Naive B cell (primary cell): ENCODE measurements at regions not wholly inside any gene's neighbourhood (a gene's known extent, or its start where the extent isn't known, plus 50 kb on each side); places are given as distances from the start of the nearest gene placed in this dataset.

Source experiments
- ATAC-seq, 2 donors: fragments of 150-1000 bp; cut with Tn5 transposase; 2 replicates each; pipeline ENCODE4 v1.10.0; 2021; ENCODE audit warnings: low read depth in 2 of 2, mild to moderate bottlenecking in 2 of 2, moderate library complexity in 2 of 2
- DNase-seq: peaks from one replicate; pipeline ENCODE4 v3.0.0; 2022
- H3K27ac Mint-ChIP-seq, 6 donors: one replicate each; pipeline ENCODE4 v1.8.0; 2020 to 2022; ENCODE audit warnings: mild to moderate bottlenecking in 6 of 6, mixed read lengths in 6 of 6, moderate library complexity in 5 of 6, inconsistent platforms in 2 of 6
- H3K27me3 Mint-ChIP-seq, 3 donors: one replicate each; pipeline ENCODE4 v1.8.0; 2021 to 2022; ENCODE audit warnings: mixed read lengths in 3 of 3, mild to moderate bottlenecking in 1 of 3
- H3K36me3 Mint-ChIP-seq, 2 donors: one replicate each; pipeline ENCODE4 v1.8.0; 2020 to 2022; ENCODE audit warnings: mixed read lengths in 2 of 2, inconsistent platforms in 1 of 2, mild to moderate bottlenecking in 1 of 2
- H3K4me1 Mint-ChIP-seq, 3 donors: one replicate each; pipeline ENCODE4 v1.8.0; 2020 to 2022; ENCODE audit warnings: mixed read lengths in 3 of 3, inconsistent platforms in 1 of 3, mild to moderate bottlenecking in 1 of 3, moderate library complexity in 1 of 3
- H3K4me3 Mint-ChIP-seq, 8 donors: one replicate each; pipeline ENCODE4 v1.8.0; 2020 to 2022; ENCODE audit warnings: mild to moderate bottlenecking in 8 of 8, mixed read lengths in 8 of 8, moderate library complexity in 8 of 8, inconsistent platforms in 2 of 8
- H3K9me3 Mint-ChIP-seq, 7 donors: one replicate each; pipeline ENCODE4 v1.8.0; 2020 to 2022; ENCODE audit warnings: mixed read lengths in 7 of 7, mild to moderate bottlenecking in 5 of 7, inconsistent platforms in 2 of 7, moderate library complexity in 1 of 7

- Mint-ChIP-seq H3K9me3 (peaks cover 0 to 3% (median 2%) of the 10 kb centered on the region in 7 donors), H3K27me3 (no peaks in the 10 kb centered on the region), H3K4me1 (no peaks in the 10 kb centered on the region), H3K4me3 (no peak overlapping the region), H3K36me3 (no peaks in the 10 kb centered on the region), H3K27ac (no peak overlapping the region)
- ATAC-seq (no peak), DNase-seq (no peak)
Measured at GRCh38 chr5:27392716-27393115, 354.3 kb upstream of the CDH9 start.

- Mint-ChIP-seq H3K4me3 (no peak overlapping the region), H3K27ac (no peak overlapping the region), H3K9me3 (peaks cover 0 to 1% (median 0%) of the 10 kb centered on the region in 7 donors), H3K36me3 (no peaks in the 10 kb centered on the region), H3K27me3 (no peaks in the 10 kb centered on the region), H3K4me1 (no peaks in the 10 kb centered on the region)
- ATAC-seq: no peak
- DNase-seq: no peak
Measured at GRCh38 chr5:27389696-27390095, 351.3 kb upstream of the CDH9 start.

GRCh38 chr5:27388755-27389154 lies 350.4 kb upstream of the CDH9 start:
- no peaks in the 10 kb centered on the region for H3K36me3 Mint-ChIP-seq

DNA sequence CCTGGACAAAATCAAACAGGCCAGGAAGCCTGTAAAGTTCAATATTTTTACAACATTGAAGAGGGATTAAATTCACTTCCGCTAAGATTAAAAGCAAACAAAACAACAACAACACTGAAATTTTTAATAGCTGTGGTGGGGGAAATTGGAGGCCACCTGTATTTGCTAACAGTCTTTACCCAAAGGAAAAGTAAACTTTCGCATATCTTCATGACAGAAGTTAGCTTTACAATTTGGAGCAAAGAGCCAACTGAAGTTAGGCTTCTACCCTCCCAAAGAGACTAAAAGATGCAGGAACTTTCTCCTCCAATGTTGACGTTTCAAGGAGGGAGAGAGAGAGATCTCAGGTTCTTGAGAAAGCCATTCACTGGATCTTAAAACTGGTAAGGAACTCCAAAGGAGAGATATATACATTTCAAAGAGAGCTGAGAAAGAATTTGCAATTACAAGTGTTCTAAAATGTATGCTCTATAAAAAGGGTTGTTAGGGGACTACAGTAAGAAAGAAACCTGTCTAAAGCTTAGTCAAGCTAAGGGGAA lies 349.2 kb upstream of the CDH9 start:
- Mint-ChIP-seq H3K36me3 (no peaks in the 10 kb centered on the region), H3K9me3 (peaks cover 0 to 1% (median 0%) of the 10 kb centered on the region in 7 donors), H3K4me3 (no peak overlapping the region), H3K27me3 (no peaks in the 10 kb centered on the region), H3K4me1 (no peaks in the 10 kb centered on the region), H3K27ac (no peak overlapping the region)
- ATAC-seq: no peak
- DNase-seq: no peak

More at GRCh38 chr5:27388755-27389154, 350.4 kb upstream of the CDH9 start:
- Mint-ChIP-seq H3K27ac (no peak overlapping the region), H3K9me3 (peaks cover 0 to 1% (median 0%) of the 10 kb centered on the region in 7 donors), H3K4me1 (no peaks in the 10 kb centered on the region), H3K27me3 (no peaks in the 10 kb centered on the region), H3K4me3 (no peak overlapping the region)
- DNase-seq (no peak), ATAC-seq (no peak)

- DNase-seq (no peak), ATAC-seq (no peak)
- Mint-ChIP-seq H3K36me3 (no peaks in the 10 kb centered on the region), H3K27ac (no peak overlapping the region), H3K27me3 (no peaks in the 10 kb centered on the region), H3K4me1 (no peaks in the 10 kb centered on the region), H3K9me3 (peaks cover 0 to 6% (median 0%) of the 10 kb centered on the region in 7 donors), H3K4me3 (no peak overlapping the region)
Measured at GRCh38 chr5:27381686-27382085, 343.3 kb upstream of the CDH9 start.

- no peaks in the 10 kb centered on the region for H3K27me3 Mint-ChIP-seq
- ATAC-seq: no peak
- H3K4me1 Mint-ChIP-seq: no peaks in the 10 kb centered on the region
- no peaks in the 10 kb centered on the region for H3K36me3 Mint-ChIP-seq
- peaks cover 0 to 6% (median 2%) of the 10 kb centered on the region in 7 donors for H3K9me3 Mint-ChIP-seq
- no peak overlapping the region for H3K27ac Mint-ChIP-seq
- no peak overlapping the region for H3K4me3 Mint-ChIP-seq
- DNase-seq: no peak
Measured at GRCh38 chr5:27377626-27378025, 339.2 kb upstream of the CDH9 start.

- ATAC-seq (no peak), DNase-seq (no peak)
- Mint-ChIP-seq H3K9me3 (peaks cover 0 to 17% (median 2%) of the 10 kb centered on the region in 7 donors), H3K36me3 (no peaks in the 10 kb centered on the region), H3K4me3 (no peak overlapping the region), H3K27me3 (no peaks in the 10 kb centered on the region), H3K27ac (no peak overlapping the region), H3K4me1 (no peaks in the 10 kb centered on the region)
Measured at GRCh38 chr5:27353970-27354369, 315.6 kb upstream of the CDH9 start.

DNA sequence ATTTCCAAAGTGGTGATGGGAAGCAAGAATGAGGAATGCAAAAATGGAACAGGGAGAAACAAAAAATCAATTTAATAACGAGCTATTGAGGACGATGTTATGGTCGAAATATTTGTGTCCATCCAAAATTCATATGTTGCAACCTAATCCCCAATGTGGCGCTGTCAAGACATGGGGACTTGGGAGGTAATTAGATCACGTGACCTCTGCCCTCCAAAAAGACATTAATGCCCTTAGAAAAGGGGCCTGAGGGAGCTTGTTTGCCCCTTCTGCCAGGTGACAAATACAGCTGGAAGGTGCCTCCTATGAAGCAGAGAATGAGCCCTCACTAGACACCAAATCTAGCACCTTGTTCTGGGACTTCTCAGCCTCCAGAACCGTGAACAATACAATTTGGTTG lies 315.2 kb upstream of the CDH9 start:
- Mint-ChIP-seq H3K4me3 (no peak overlapping the region), H3K9me3 (peaks cover 0 to 17% (median 2%) of the 10 kb centered on the region in 7 donors), H3K27ac (no peak overlapping the region), H3K36me3 (no peaks in the 10 kb centered on the region), H3K4me1 (no peaks in the 10 kb centered on the region), H3K27me3 (no peaks in the 10 kb centered on the region)
- ATAC-seq (no peak), DNase-seq (no peak)

DNA sequence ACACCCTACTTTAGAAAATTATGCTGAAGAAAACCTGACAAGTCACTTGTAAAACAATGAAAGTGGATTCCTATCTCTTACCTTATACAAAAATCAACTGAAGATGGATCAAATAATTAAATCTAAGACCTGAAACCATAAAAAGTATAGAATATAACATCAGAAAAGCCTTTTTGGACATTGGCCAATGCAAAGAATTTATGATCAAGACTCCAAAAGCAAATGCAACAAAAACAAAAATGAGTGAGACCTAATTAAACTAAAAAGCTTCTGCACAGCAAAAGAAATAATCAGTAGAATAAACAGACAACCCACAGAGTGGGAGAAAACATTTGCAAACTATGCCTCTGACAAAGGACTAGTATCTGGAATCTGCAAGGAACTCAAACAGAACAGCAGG lies 303.0 kb upstream of the CDH9 start:
- H3K36me3 Mint-ChIP-seq: no peaks in the 10 kb centered on the region
- H3K4me1 Mint-ChIP-seq: no peaks in the 10 kb centered on the region
- no peaks in the 10 kb centered on the region for H3K27me3 Mint-ChIP-seq
- DNase-seq: no peak
- no peak overlapping the region for H3K4me3 Mint-ChIP-seq
- no peak overlapping the region for H3K27ac Mint-ChIP-seq
- H3K9me3 Mint-ChIP-seq: peaks cover 3 to 6% (median 4%) of the 10 kb centered on the region in 7 donors
- no peak for ATAC-seq

DNA sequence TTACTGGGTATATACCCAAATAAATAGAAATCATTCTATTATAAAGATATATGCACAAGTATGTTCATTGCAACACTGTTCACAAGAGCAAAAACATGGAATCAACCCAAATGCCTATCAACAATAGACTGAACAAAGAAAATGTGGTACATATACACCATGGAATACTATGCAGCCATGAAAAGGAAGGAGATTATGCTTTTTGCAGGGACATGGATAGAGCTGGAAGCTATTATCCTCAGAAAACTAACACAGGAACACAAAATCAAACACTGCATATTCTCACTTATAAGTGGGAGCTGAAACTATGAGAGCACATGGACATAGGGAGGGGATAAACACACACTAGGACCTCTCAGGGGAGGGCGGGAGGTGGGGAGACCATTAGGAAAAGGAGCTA lies 298.4 kb upstream of the CDH9 start:
- peaks cover 2 to 7% (median 5%) of the 10 kb centered on the region in 7 donors for H3K9me3 Mint-ChIP-seq
- H3K36me3 Mint-ChIP-seq: no peaks in the 10 kb centered on the region
- H3K27me3 Mint-ChIP-seq: no peaks in the 10 kb centered on the region
- H3K4me1 Mint-ChIP-seq: no peaks in the 10 kb centered on the region
- no peak overlapping the region for H3K27ac Mint-ChIP-seq
- H3K4me3 Mint-ChIP-seq: no peak overlapping the region
- ATAC-seq: no peak
- no peak for DNase-seq

DNA sequence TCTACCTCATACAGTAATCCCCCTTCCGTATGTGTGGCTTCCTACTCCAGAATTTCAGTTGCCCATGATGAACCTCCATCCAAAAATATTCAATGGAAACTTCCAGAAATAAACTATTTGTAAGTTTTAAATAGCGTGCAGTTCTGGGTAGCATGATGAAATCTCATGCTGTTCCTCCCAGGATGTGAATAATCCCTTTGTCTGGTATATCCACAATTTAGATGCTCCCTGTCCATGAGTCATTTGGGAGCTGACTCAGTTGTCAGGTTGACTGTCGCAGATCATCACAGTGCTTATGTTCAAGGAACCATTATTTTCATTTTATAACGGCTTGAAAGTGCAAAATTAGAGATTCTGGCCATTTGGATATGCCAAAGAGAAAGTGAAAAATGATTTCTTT lies 290.1 kb upstream of the CDH9 start:
- H3K4me1 Mint-ChIP-seq: no peaks in the 10 kb centered on the region
- H3K4me3 Mint-ChIP-seq: no peak overlapping the region
- DNase-seq: no peak
- no peak for ATAC-seq
- no peaks in the 10 kb centered on the region for H3K36me3 Mint-ChIP-seq
- H3K27ac Mint-ChIP-seq: no peak overlapping the region
- no peaks in the 10 kb centered on the region for H3K27me3 Mint-ChIP-seq
- peaks cover 2 to 20% (median 9%) of the 10 kb centered on the region in 7 donors for H3K9me3 Mint-ChIP-seq

GRCh38 chr5:27325513-27325912 lies 287.1 kb upstream of the CDH9 start:
- no peak overlapping the region for H3K27ac Mint-ChIP-seq
- ATAC-seq (no peak), DNase-seq (no peak)
- no peaks in the 10 kb centered on the region for H3K36me3 Mint-ChIP-seq
- H3K27me3 Mint-ChIP-seq: no peaks in the 10 kb centered on the region
- no peak overlapping the region for H3K4me3 Mint-ChIP-seq
- no peaks in the 10 kb centered on the region for H3K4me1 Mint-ChIP-seq
- H3K9me3 Mint-ChIP-seq: peaks cover 2 to 14% (median 7%) of the 10 kb centered on the region in 7 donors

- Mint-ChIP-seq H3K27me3 (no peaks in the 10 kb centered on the region), H3K9me3 (peaks cover 0 to 9% (median 4%) of the 10 kb centered on the region in 7 donors), H3K4me3 (no peak overlapping the region), H3K4me1 (no peaks in the 10 kb centered on the region), H3K36me3 (no peaks in the 10 kb centered on the region), H3K27ac (no peak overlapping the region)
- DNase-seq (no peak), ATAC-seq (no peak)
Measured at GRCh38 chr5:27318701-27319100, 280.3 kb upstream of the CDH9 start.

GRCh38 chr5:27316271-27316650 lies 277.9 kb upstream of the CDH9 start:
- Mint-ChIP-seq H3K27ac (no peak overlapping the region), H3K27me3 (no peaks in the 10 kb centered on the region)

More at GRCh38 chr5:27316271-27316650, 277.9 kb upstream of the CDH9 start:
- Mint-ChIP-seq H3K36me3 (no peaks in the 10 kb centered on the region), H3K9me3 (peaks cover 0 to 13% (median 8%) of the 10 kb centered on the region in 7 donors), H3K4me3 (no peak overlapping the region), H3K4me1 (no peaks in the 10 kb centered on the region)
- ATAC-seq: no peak
- DNase-seq: no peak
